ENCODE measurements at regions not wholly inside any gene's neighbourhood (a gene's known extent, or its start where the extent isn't known, plus 50 kb on each side); places are given as distances from the start of the nearest gene placed in this dataset.

DNA sequence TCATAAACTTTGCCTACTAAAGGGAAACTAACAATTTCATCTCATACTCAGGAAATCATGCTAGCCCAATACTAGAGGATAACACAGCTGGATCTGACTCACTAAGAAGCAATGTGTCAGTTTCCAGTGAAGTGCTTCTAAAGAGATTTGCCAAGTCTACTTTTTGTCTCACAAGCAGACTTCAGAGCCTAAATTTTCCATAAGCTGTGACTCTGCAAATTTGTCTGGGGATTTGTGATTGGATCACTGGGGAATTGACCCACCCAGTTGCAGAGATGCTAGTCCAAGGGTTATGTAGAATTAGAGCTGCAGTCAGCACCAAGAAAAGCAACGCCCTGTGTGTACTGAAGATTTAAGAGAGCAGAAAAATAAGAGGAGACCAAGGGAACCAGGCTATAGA lies 647.1 kb downstream of the NTRK3 start:
- no peak for TF ChIP-seq POLR2AphosphoS5 (IDR thresholded peaks at IDR 0.05)
- TF ChIP-seq EP300 (IDR thresholded peaks at IDR 0.05): no peak
- TF ChIP-seq CTCF (IDR thresholded peaks at IDR 0.05): no peak
- no peak for TF ChIP-seq POLR2A (IDR thresholded peaks at IDR 0.05)
- Histone ChIP-seq H3K27me3 (no peaks in the 10 kb centered on the region), H3K27ac (no peak overlapping the region), H3K9me3 (no peaks in the 10 kb centered on the region), H3K4me1 (peaks cover 10% of the 10 kb centered on the region), H3K36me3 (no peaks in the 10 kb centered on the region), H3K4me3 (no peak overlapping the region)
- 46% methylated on average over 1 of the region's 1 CpG for WGBS
- no peak for DNase-seq (ENCODE audit: low spot score in 2 of 2)

DNA sequence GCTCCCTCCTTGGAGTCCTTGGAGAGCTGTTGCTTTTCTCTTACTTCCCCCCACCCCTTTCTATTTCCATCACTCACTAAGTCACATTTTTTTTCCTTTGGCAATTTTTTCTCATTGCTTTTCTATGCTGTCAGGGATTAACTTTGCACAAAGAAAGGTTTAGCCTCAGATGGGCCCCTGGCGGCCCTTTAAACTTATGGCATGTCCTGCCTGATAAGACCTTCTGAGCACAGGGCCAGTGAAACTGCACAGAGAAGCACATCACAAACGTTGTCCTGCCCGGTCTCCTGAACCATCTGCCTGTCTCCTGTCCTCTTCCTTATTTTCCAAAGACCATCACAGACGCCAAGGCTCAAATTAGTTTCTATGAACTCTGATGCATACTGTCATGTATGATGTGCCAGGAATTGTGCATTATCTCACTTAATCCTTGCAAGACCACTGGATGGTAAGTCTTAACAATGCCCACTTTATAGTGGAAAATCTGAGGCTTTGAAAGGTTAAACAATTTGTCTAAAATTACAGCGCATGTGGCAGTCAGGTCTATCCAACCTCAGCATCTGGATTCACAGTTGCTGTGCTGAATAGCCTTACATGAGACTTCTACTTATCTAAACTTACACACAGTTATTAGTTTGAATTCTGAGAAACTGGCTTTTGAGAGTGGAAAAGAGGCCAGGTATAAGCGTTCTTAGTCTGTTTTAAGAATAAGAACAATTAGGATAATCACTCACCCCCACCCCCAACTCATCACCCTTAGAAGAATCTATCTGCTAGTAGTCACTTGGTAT lies 648.1 kb downstream of the NTRK3 start:
- no peak overlapping the region for H3K27ac ChIP-seq
- TF ChIP-seq POLR2AphosphoS5 (IDR thresholded peaks at IDR 0.05) (no peak), POLR2A (IDR thresholded peaks at IDR 0.05) (no peak), CTCF (IDR thresholded peaks at IDR 0.05) (no peak), EP300 (IDR thresholded peaks at IDR 0.05) (no peak)
- 79% methylated on average over 6 of the region's 6 CpGs for WGBS

GRCh38 chr15:87606971-87607370 lies 649.6 kb downstream of the NTRK3 start:
- no peak overlapping the region for H3K4me3 ChIP-seq
- no peak for DNase-seq (ENCODE audit: low spot score in 2 of 2)
- WGBS: 67% methylated on average over 1 of the region's 1 CpG
- no peaks in the 10 kb centered on the region for H3K9me3 ChIP-seq
- no peaks in the 10 kb centered on the region for H3K36me3 ChIP-seq
- H3K27me3 ChIP-seq: no peaks in the 10 kb centered on the region
- peaks cover 10% of the 10 kb centered on the region for H3K4me1 ChIP-seq
- TF ChIP-seq EP300 (IDR thresholded peaks at IDR 0.05) (no peak), CTCF (IDR thresholded peaks at IDR 0.05) (no peak), POLR2A (IDR thresholded peaks at IDR 0.05) (no peak)
- H3K27ac ChIP-seq: no peak overlapping the region

More for the DNA sequence above, 648.1 kb downstream of the NTRK3 start:
- Histone ChIP-seq H3K4me3 (no peak overlapping the region), H3K27me3 (no peaks in the 10 kb centered on the region), H3K36me3 (no peaks in the 10 kb centered on the region), H3K4me1 (peaks cover 10% of the 10 kb centered on the region), H3K9me3 (no peaks in the 10 kb centered on the region)
- no peak for DNase-seq (ENCODE audit: low spot score in 2 of 2)

GRCh38 chr15:87604857-87605446 lies 651.6 kb downstream of the NTRK3 start:
- WGBS: 34% methylated on average over 6 of the region's 6 CpGs
- no peak overlapping the region for H3K4me3 ChIP-seq
- no peaks in the 10 kb centered on the region for H3K36me3 ChIP-seq
- no peak for DNase-seq (ENCODE audit: low spot score in 2 of 2)
- H3K9me3 ChIP-seq: no peaks in the 10 kb centered on the region
- no peaks in the 10 kb centered on the region for H3K27me3 ChIP-seq
- peaks cover 7% of the 10 kb centered on the region for H3K4me1 ChIP-seq
- TF ChIP-seq CTCF (IDR thresholded peaks at IDR 0.05): peak in 1 of 2 donors; percentile 14
- TF ChIP-seq POLR2A (IDR thresholded peaks at IDR 0.05): no peak
- H3K27ac ChIP-seq: no peak overlapping the region

DNA sequence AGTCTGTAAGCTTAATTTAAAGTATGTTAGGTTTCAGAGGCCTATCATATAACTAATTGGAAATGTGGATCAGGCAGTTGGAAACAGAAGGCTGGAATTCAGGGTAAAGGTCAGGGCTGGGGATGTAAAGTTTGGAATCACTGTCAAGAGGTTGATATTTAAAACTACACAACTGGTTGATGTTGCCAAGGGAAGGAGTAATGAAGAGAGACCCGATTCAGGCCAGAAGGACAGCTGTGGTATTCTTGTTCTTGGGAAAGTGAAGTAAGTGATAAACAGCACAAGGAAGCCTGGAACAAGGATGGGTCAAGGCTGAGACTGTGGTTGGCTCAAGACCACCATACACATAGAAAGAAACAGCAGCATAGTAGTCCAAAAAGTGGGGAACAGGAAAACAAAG lies 654.2 kb downstream of the NTRK3 start:
- WGBS: 70% methylated on average over 1 of the region's 1 CpG

More for the DNA sequence above, 654.2 kb downstream of the NTRK3 start:
- no peak for TF ChIP-seq EP300 (IDR thresholded peaks at IDR 0.05)
- TF ChIP-seq POLR2A (IDR thresholded peaks at IDR 0.05): no peak
- TF ChIP-seq CTCF (IDR thresholded peaks at IDR 0.05): no peak
- TF ChIP-seq POLR2AphosphoS5 (IDR thresholded peaks at IDR 0.05): no peak
- Histone ChIP-seq H3K4me1 (no peaks in the 10 kb centered on the region), H3K9me3 (no peaks in the 10 kb centered on the region), H3K36me3 (no peaks in the 10 kb centered on the region), H3K27me3 (no peaks in the 10 kb centered on the region), H3K27ac (no peak overlapping the region), H3K4me3 (no peak overlapping the region)
- DNase-seq (ENCODE audit: low spot score in 2 of 2): no peak

Data from suprapubic skin (tissue), 4 donors.